DOHH2 (cell line): ENCODE measurements at regions not wholly inside any gene's neighbourhood (a gene's known extent, or its start where the extent isn't known, plus 50 kb on each side); places are given as distances from the start of the nearest gene placed in this dataset.

Experiments used
- H3F3A ChIP-seq: fragments of 200-600 bp; sonication (generic), shearing (Covaris generic); 2 replicates; pipeline ENCODE4 v1.6.0; 2016; ENCODE audit warnings: antibody characterized with exemption, mild to moderate bottlenecking; ENCODE audit not compliant: control insufficient read depth, insufficient read depth
- H3K27ac ChIP-seq: fragments of 200-600 bp; sonication (generic); 2 replicates; pipeline ENCODE4 v1.5.1; 2014; ENCODE audit warnings: low read depth, mild to moderate bottlenecking, low read length, moderate library complexity
- H3K27me3 ChIP-seq: fragments of 200-600 bp; sonication (generic); 2 replicates; pipeline ENCODE4 v1.6.1; 2014; ENCODE audit warnings: mild to moderate bottlenecking, low read length, mixed read lengths; ENCODE audit not compliant: control insufficient read depth
- H3K36me3 ChIP-seq: fragments of 200-600 bp; sonication (generic); 2 replicates; pipeline ENCODE4 v1.6.1; 2014; ENCODE audit warnings: mild to moderate bottlenecking, low read length, moderate library complexity, mixed read lengths; ENCODE audit not compliant: control insufficient read depth
- H3K4me1 ChIP-seq: fragments of 200-600 bp; sonication (generic); 2 replicates; pipeline ENCODE4 v1.6.1; 2014; ENCODE audit warnings: mild to moderate bottlenecking, low read length, mixed read lengths; ENCODE audit not compliant: control insufficient read depth
- H3K4me2 ChIP-seq: fragments of 200-600 bp; sonication (generic); 2 replicates; pipeline ENCODE4 v1.6.0; 2014; ENCODE audit warnings: mild to moderate bottlenecking, low read length, moderate library complexity
- H3K4me3 ChIP-seq: fragments of 200-600 bp; sonication (generic); 2 replicates; pipeline ENCODE4 v1.5.1; 2014; ENCODE audit warnings: mild to moderate bottlenecking, low read length, mixed read lengths
- H3K79me2 ChIP-seq: fragments of 200-600 bp; sonication (generic); 2 replicates; pipeline ENCODE4 v1.6.1; 2014; ENCODE audit warnings: mild to moderate bottlenecking, low read length, mixed read lengths; ENCODE audit not compliant: control insufficient read depth
- H3K9me2 ChIP-seq: fragments of 200-600 bp; sonication (generic); replicated peaks from 2 replicates; pipeline ENCODE4 v1.6.1; 2014; ENCODE audit warnings: mild to moderate bottlenecking, low read length, mixed read lengths; ENCODE audit not compliant: control insufficient read depth
- H3K9me3 ChIP-seq: fragments of 200-600 bp; sonication (generic); 2 replicates; pipeline ENCODE4 v1.6.1; 2014; ENCODE audit warnings: antibody characterized with exemption, low read length, mixed read lengths; ENCODE audit not compliant: control insufficient read depth, insufficient read depth
- H4K20me1 ChIP-seq: fragments of 200-600 bp; sonication (generic); 2 replicates; pipeline ENCODE4 v1.6.0; 2014; ENCODE audit warnings: low read depth, mild to moderate bottlenecking, antibody characterized with exemption, low read length, moderate library complexity; ENCODE audit not compliant: control insufficient read depth, insufficient read depth
- CTCF ChIP-seq: fragments of 200-600 bp; sonication (generic); IDR thresholded peaks from one replicate; pipeline ENCODE4 v1.5.1; 2014; ENCODE audit warnings: antibody characterized with exemption, mild to moderate bottlenecking, low read depth, low read length; ENCODE audit not compliant: poor library complexity, severe bottlenecking
- EZH2phosphoT487 ChIP-seq: fragments of 200-600 bp; sonication (generic); IDR thresholded peaks from 2 replicates; pipeline ENCODE4 v1.6.1; 2017; ENCODE audit warnings: borderline replicate concordance, mild to moderate bottlenecking, antibody characterized with exemption, low read length, moderate library complexity, mixed read lengths

- no peaks in the 10 kb centered on the region for H4K20me1 ChIP-seq
- H3K9me3 ChIP-seq = no peaks in the 10 kb centered on the region
- TF ChIP-seq CTCF (no peak), EZH2phosphoT487 (no peak)
- no peaks in the 10 kb centered on the region for H3K27me3 ChIP-seq
- no peak overlapping the region for H3K4me3 ChIP-seq
- H3K27ac ChIP-seq = no peak overlapping the region
- no peaks in the 10 kb centered on the region for H3F3A ChIP-seq
- H3K9me2 ChIP-seq = no peaks in the 10 kb centered on the region
- H3K4me1 ChIP-seq = no peaks in the 10 kb centered on the region
- no peak overlapping the region for H3K4me2 ChIP-seq
- H3K79me2 ChIP-seq = no peaks in the 10 kb centered on the region
- H3K36me3 ChIP-seq = no peaks in the 10 kb centered on the region
These were observed 208.0 kb downstream of the CASP12 start for GRCh38 chr11:104690241-104690640.

- no peak for TF ChIP-seq CTCF
- no peak for TF ChIP-seq EZH2phosphoT487
- Histone ChIP-seq H3K4me1 (no peaks in the 10 kb centered on the region), H3K9me2 (no peaks in the 10 kb centered on the region), H3K27ac (no peak overlapping the region), H3K4me2 (no peak overlapping the region), H3F3A (no peaks in the 10 kb centered on the region), H4K20me1 (no peaks in the 10 kb centered on the region), H3K9me3 (no peaks in the 10 kb centered on the region), H3K4me3 (no peak overlapping the region), H3K27me3 (no peaks in the 10 kb centered on the region), H3K36me3 (no peaks in the 10 kb centered on the region), H3K79me2 (no peaks in the 10 kb centered on the region)
These were observed 209.5 kb downstream of the CASP12 start for GRCh38 chr11:104688731-104689130.

GRCh38 chr11:104682206-104682605 lies 216.1 kb downstream of the CASP12 start:
- H4K20me1 ChIP-seq = no peaks in the 10 kb centered on the region
- no peak overlapping the region for H3K4me3 ChIP-seq
- no peaks in the 10 kb centered on the region for H3K9me2 ChIP-seq

More at GRCh38 chr11:104682206-104682605, 216.1 kb downstream of the CASP12 start:
- no peaks in the 10 kb centered on the region for H3K79me2 ChIP-seq
- no peak for TF ChIP-seq CTCF
- no peak for TF ChIP-seq EZH2phosphoT487
- no peak overlapping the region for H3K27ac ChIP-seq
- H3K9me3 ChIP-seq = no peaks in the 10 kb centered on the region
- no peaks in the 10 kb centered on the region for H3K36me3 ChIP-seq
- H3K4me2 ChIP-seq = no peak overlapping the region
- no peaks in the 10 kb centered on the region for H3K4me1 ChIP-seq
- no peaks in the 10 kb centered on the region for H3F3A ChIP-seq
- H3K27me3 ChIP-seq = no peaks in the 10 kb centered on the region
